Ovary (tissue), 7 donors: ENCODE measurements at regions not wholly inside any gene's neighbourhood (a gene's known extent, or its start where the extent isn't known, plus 50 kb on each side); places are given as distances from the start of the nearest gene placed in this dataset.

Experiments
- DNase-seq, 5 donors: peaks; one replicate each; pipeline ENCODE4 v3.0.0-alpha.2; 2019 to 2020
- H3K27ac ChIP-seq, 2 donors: fragments of 200-600 bp; one replicate each; pipeline versions ENCODE4 v1.5.1 to v1.8.0; 2019 to 2022
- H3K27me3 ChIP-seq: fragments of 200-600 bp; one replicate; pipeline ENCODE4 v1.8.0; 2022
- H3K36me3 ChIP-seq: fragments of 200-600 bp; sonication (generic); one replicate; pipeline ENCODE4 v1.5.1; 2019
- H3K4me1 ChIP-seq: one replicate; pipeline ENCODE4 v1.8.1; 2013; ENCODE audit warnings: mild to moderate bottlenecking, moderate library complexity; ENCODE audit not compliant: insufficient read depth
- H3K4me3 ChIP-seq: fragments of 200-600 bp; sonication (generic); one replicate; pipeline ENCODE4 v1.5.1; 2017
- H3K9me3 ChIP-seq, 2 donors: fragments of 200-600 bp in 1 of 2; sonication (generic) in 1 of 2; one replicate each; pipeline versions ENCODE4 v1.5.1 to v1.8.1; 2013 to 2019; ENCODE audit warnings: mild to moderate bottlenecking in 1 of 2, moderate library complexity in 1 of 2
- CTCF ChIP-seq, 3 donors: fragments of 450-650 bp in 2 of 3; fragments of 200-600 bp in 1 of 3; IDR thresholded peaks; one replicate each; pipeline versions ENCODE4 v1.5.1 to v1.8.0; 2016 to 2022; ENCODE audit warnings: antibody characterized with exemption in 3 of 3, mild to moderate bottlenecking in 1 of 3
- EP300 ChIP-seq: sonication (generic); formaldehyde crosslinking; IDR thresholded peaks from one replicate; pipeline ENCODE4 v1.6.1; 2017; ENCODE audit warnings: antibody characterized with exemption
- POLR2A ChIP-seq: fragments of 450-650 bp; IDR thresholded peaks from one replicate; pipeline ENCODE4 v1.6.1; 2017; ENCODE audit warnings: antibody characterized with exemption, mild to moderate bottlenecking, moderate library complexity
- WGBS, 3 donors: extraction: QIAGEN DNeasy Blood & Tissue Kit in 1 of 3; methylation state at CpG; one replicate each; pipeline versions ENCODE4 v1.1.5 to v1.1.7; 2013 to 2017; 5-methylcytosine and 5-hydroxymethylcytosine counted together
- intact Hi-C, 4 donors: fragments of 100-400 bp; cut with DNase I; formaldehyde crosslinking; loops; one replicate each; pipeline versions ENCODE4 v1.11.0 to v1.15.1; 2022 to 2023
- donor health status: DM: no; HTN: no; CAD: no; lungs with moderate emphysema.
- donor health status: DM: no; HTN: no; CAD: no.
- donor health status: Bipolar disorder and iron deficiency.
- donor health status: DM: no; HTN: no; CAD: no.
- donor health status: DM: yes; HTN: yes; CAD: no.

DNA sequence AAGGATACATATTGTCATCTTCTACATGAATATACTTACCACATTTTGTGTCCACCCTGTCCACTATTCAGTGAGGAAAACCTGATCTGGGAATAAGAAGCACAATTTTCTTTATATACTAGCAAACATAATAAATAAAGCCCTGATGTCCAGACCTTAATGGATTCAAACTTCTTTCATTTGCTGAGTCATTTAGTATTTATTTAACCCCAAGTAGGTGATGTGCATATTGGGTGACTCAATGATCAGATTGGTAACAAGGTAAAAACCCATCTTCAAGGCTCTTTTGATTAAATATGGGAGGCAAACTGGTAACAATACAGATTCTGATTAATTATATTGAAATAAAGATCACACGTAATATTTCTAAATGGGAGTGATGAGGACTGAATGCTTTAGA lies 1159.8 kb upstream of the EYS start:
- no peak overlapping the region for H3K4me3 ChIP-seq
- TF ChIP-seq POLR2A (no peak), CTCF (IDR thresholded peaks at IDR 0.05) (no peak), EP300 (no peak)
- no peak for DNase-seq
- H3K9me3 ChIP-seq, result no peaks in the 10 kb centered on the region
- no peaks in the 10 kb centered on the region for H3K36me3 ChIP-seq
- no peak overlapping the region for H3K27ac ChIP-seq
- no peaks in the 10 kb centered on the region for H3K4me1 ChIP-seq
- no peaks in the 10 kb centered on the region for H3K27me3 ChIP-seq
- 92 to 94% (median 93%) methylated on average over 1 of the region's 1 CpG for WGBS, 3 donors
- intact Hi-C loops, result no loop called here

- H3K4me1 ChIP-seq, result no peaks in the 10 kb centered on the region
- H3K27me3 ChIP-seq, result no peaks in the 10 kb centered on the region
- TF ChIP-seq CTCF (IDR thresholded peaks at IDR 0.05) (no peak), POLR2A (no peak), EP300 (no peak)
- H3K9me3 ChIP-seq, result no peaks in the 10 kb centered on the region
- DNase-seq, result no peak
- no peak overlapping the region for H3K4me3 ChIP-seq
- no peak overlapping the region for H3K27ac ChIP-seq
- H3K36me3 ChIP-seq, result no peaks in the 10 kb centered on the region
- intact Hi-C loops, result no loop called here
Observed at GRCh38 chr6:66865771-66866170, 1158.7 kb upstream of the EYS start.

- TF ChIP-seq POLR2A, result no peak
- no peak for TF ChIP-seq EP300
- no peak for TF ChIP-seq CTCF (IDR thresholded peaks at IDR 0.05)
- Histone ChIP-seq H3K27me3 (no peaks in the 10 kb centered on the region), H3K4me1 (no peaks in the 10 kb centered on the region), H3K4me3 (no peak overlapping the region), H3K36me3 (no peaks in the 10 kb centered on the region), H3K27ac (no peak overlapping the region), H3K9me3 (no peaks in the 10 kb centered on the region)
- no peak for DNase-seq
- intact Hi-C loops, result no loop called here
- WGBS, 3 donors, result 17 to 19% (median 19%) methylated on average over 2 of the region's 2 CpGs
Observed at GRCh38 chr6:66861007-66861541, 1154.0 kb upstream of the EYS start.

DNA sequence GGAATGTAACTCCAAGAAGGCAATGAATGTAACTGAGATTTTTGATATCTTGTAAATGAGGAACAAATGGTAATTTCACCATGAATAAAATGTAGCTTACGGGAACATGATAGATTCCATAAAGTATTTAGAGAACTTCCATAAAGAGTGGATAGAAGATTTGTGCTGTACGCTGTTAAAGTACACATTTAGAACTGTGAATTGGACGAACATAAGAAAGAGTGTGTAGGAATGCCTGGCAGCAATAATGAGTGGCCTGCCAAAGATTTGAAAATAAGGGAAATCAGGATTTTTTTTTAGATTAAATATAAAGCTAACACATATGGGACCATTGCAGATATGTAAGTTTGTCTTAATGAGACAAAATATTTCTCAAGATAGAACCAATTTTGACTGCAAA lies 1153.3 kb upstream of the EYS start:
- intact Hi-C loops, result no loop called here
- no peak overlapping the region for H3K27ac ChIP-seq
- TF ChIP-seq CTCF (IDR thresholded peaks at IDR 0.05) (no peak), EP300 (no peak), POLR2A (no peak)
- H3K4me3 ChIP-seq, result no peak overlapping the region
- 49 to 64% (median 62%) methylated on average over 3 of the region's 3 CpGs for WGBS, 3 donors
- H3K27me3 ChIP-seq, result no peaks in the 10 kb centered on the region
- H3K36me3 ChIP-seq, result no peaks in the 10 kb centered on the region
- no peak for DNase-seq
- H3K9me3 ChIP-seq, result no peaks in the 10 kb centered on the region
- H3K4me1 ChIP-seq, result no peaks in the 10 kb centered on the region

DNA sequence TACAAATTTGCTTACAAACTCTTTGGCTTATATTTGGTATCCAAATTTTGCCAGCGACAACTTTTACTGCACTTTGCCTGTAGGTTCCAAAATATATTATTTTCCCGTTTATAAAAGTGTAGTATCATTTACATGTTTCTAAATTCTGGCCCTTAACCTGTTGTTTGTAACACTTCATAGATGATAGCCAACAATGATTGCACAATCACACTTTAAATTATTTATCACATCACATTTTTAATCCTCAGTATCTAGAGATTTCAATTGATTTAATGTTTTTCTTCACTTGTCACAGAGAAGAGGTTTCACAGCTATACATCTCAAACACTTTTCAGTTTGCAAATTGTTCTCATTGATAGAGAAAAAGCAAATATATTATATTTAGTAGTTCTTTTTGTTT lies 1151.2 kb upstream of the EYS start:
- Histone ChIP-seq H3K4me3 (no peak overlapping the region), H3K27ac (no peak overlapping the region), H3K36me3 (no peaks in the 10 kb centered on the region), H3K27me3 (no peaks in the 10 kb centered on the region), H3K4me1 (no peaks in the 10 kb centered on the region), H3K9me3 (no peaks in the 10 kb centered on the region)
- no peak for DNase-seq
- WGBS, 3 donors, result 25 to 32% (median 25%) methylated on average over 2 of the region's 2 CpGs
- TF ChIP-seq EP300 (no peak), CTCF (IDR thresholded peaks at IDR 0.05) (no peak), POLR2A (no peak)
- intact Hi-C loops, result no loop called here
